Uterus (tissue), 2 donors: ENCODE measurements at regions not wholly inside any gene's neighbourhood (a gene's known extent, or its start where the extent isn't known, plus 50 kb on each side); places are given as distances from the start of the nearest gene placed in this dataset.

Experiments used
- CTCF ChIP-seq, 4 experiments: fragments of 200-600 bp in 2 of 4; fragments of 450-650 bp in 2 of 4; sonication (generic) in 2 of 4; IDR thresholded peaks; one replicate each; pipeline ENCODE4 v1.5.1; 2016 to 2019; ENCODE audit warnings: antibody characterized with exemption in 4 of 4, mild to moderate bottlenecking in 2 of 4, moderate library complexity in 1 of 4
- POLR2A ChIP-seq, 2 donors: fragments of 450-650 bp; IDR thresholded peaks; one replicate each; pipeline ENCODE4 v1.6.1; 2016; ENCODE audit warnings: antibody characterized with exemption in 2 of 2, mild to moderate bottlenecking in 1 of 2, moderate library complexity in 1 of 2

- TF ChIP-seq CTCF (IDR thresholded peaks at IDR 0.05) (no peak), POLR2A (IDR thresholded peaks at IDR 0.05) (no peak)
These were observed 82.7 kb upstream of the SLC6A6 start for GRCh38 chr3:14319654-14320182.
